A549 (cell line): ENCODE measurements at regions not wholly inside any gene's neighbourhood (a gene's known extent, or its start where the extent isn't known, plus 50 kb on each side); places are given as distances from the start of the nearest gene placed in this dataset.

Source experiments
- ATAC-seq, 2 experiments: fragments of 200-7000 bp in 1 of 2; fragments of >200 bp in 1 of 2; cut with Nextera tagmentation in 1 of 2; cut with Tn5 transposase in 1 of 2; 3 replicates each; pipeline versions ENCODE4 v1.8.0 to v1.9.1; 2018 to 2020; ENCODE audit warnings: mild to moderate bottlenecking in 1 of 2, moderate library complexity in 1 of 2
- CTCF ChIA-PET: fragments of 300-600 bp; sonication (Branson Sonifier 250); formaldehyde crosslinking; extraction: SDS; loops from one replicate; lab custom pipeline; 2021; ENCODE audit warnings: antibody characterized with exemption, inconsistent platforms; lab: Yijun Ruan, JAX
- POLR2A ChIA-PET: fragments of 350-600 bp; formaldehyde crosslinking; extraction: SDS; loops from one replicate; lab custom pipeline; 2021; ENCODE audit warnings: antibody characterized with exemption, inconsistent platforms; lab: Yijun Ruan, JAX
- DNase-seq, 2 experiments: peaks; one replicate each; pipeline versions ENCODE4 v3.0.0 to v3.0.0-alpha.2; 2011 to 2016; ENCODE audit warnings: low read depth in 1 of 2, low spot score in 1 of 2
- FAIRE-seq: peaks from 2 replicates; lab custom pipeline; 2011; peaks lifted over from hg19 to GRCh38; lab: Jason Lieb, UNC
- H3K27ac ChIP-seq, 2 experiments: fragments of >200 bp; sonication (Bioruptor Twin); formaldehyde crosslinking; 3 replicates each; pipeline ENCODE4 v1.5.1; 2016 to 2017
- H3K4me1 ChIP-seq: fragments of >200 bp; sonication (Bioruptor Twin); formaldehyde crosslinking; 3 replicates; pipeline ENCODE4 v1.6.1; 2016
- H3K4me2 ChIP-seq: fragments of >200 bp; sonication (Bioruptor Twin); formaldehyde crosslinking; 3 replicates; pipeline ENCODE4 v1.6.1; 2016
- H3K4me3 ChIP-seq: fragments of >200 bp; sonication (Bioruptor Twin); formaldehyde crosslinking; 3 replicates; pipeline ENCODE4 v1.5.1; 2016
- H3K9me3 ChIP-seq: fragments of >200 bp; sonication (Bioruptor Twin); formaldehyde crosslinking; 3 replicates; pipeline ENCODE4 v1.6.1; 2016
- BHLHE40 ChIP-seq: IDR thresholded peaks from 2 replicates; pipeline ENCODE4 v1.6.1; 2012; ENCODE audit warnings: low read depth, low read length, inconsistent platforms
- CHD4 ChIP-seq: fragments of 200-600 bp; sonication (generic); IDR thresholded peaks from 2 replicates; pipeline ENCODE4 v1.6.1; 2016; ENCODE audit warnings: antibody characterized with exemption, mild to moderate bottlenecking, borderline replicate concordance
- EHMT2 ChIP-seq: fragments of 200-600 bp; sonication (generic); IDR thresholded peaks from 2 replicates; pipeline ENCODE4 v1.6.1; 2016; ENCODE audit warnings: antibody characterized with exemption, low read depth, mild to moderate bottlenecking, moderate library complexity
- EP300 ChIP-seq, 2 experiments: fragments of >200 bp; sonication (Bioruptor Twin); formaldehyde crosslinking; IDR thresholded peaks; 2 replicates in 1 of 2; 3 replicates in 1 of 2; pipeline ENCODE4 v1.6.1; 2016 to 2017
- ESRRA ChIP-seq: fragments of 150-350 bp; IDR thresholded peaks from 2 replicates; pipeline ENCODE4 v1.6.1; 2014; ENCODE audit warnings: mild to moderate bottlenecking, low read length, borderline replicate concordance
- FOSB ChIP-seq: fragments of 250-450 bp; sonication (Bioruptor Pico); IDR thresholded peaks from 2 replicates; pipeline ENCODE4 v1.5.0; 2020; ENCODE audit warnings: mild to moderate bottlenecking, moderate library complexity
- FOSL2 ChIP-seq, 2 experiments: fragments of 450-650 bp in 1 of 2; fragments of >200 bp in 1 of 2; sonication (Bioruptor Twin) in 1 of 2; formaldehyde crosslinking; IDR thresholded peaks; 2 replicates each; pipeline versions ENCODE4 v1.5.0 to v1.6.1; 2016 to 2020; ENCODE audit warnings: mild to moderate bottlenecking in 1 of 2, moderate library complexity in 1 of 2
- FOXS1 ChIP-seq: fragments of 250-450 bp; sonication (Bioruptor Pico); IDR thresholded peaks from 2 replicates; pipeline ENCODE4 v1.5.0; 2020; ENCODE audit warnings: mild to moderate bottlenecking, moderate library complexity
- HDAC2 ChIP-seq: fragments of 200-600 bp; sonication (generic); IDR thresholded peaks from 2 replicates; pipeline ENCODE4 v1.6.1; 2016
- HEYL ChIP-seq: fragments of 250-450 bp; sonication (Bioruptor Pico); IDR thresholded peaks from 2 replicates; pipeline ENCODE4 v1.8.0; 2021; ENCODE audit warnings: mild to moderate bottlenecking, moderate library complexity
- HMGXB4 ChIP-seq: fragments of 250-450 bp; sonication (Bioruptor Pico); IDR thresholded peaks from 2 replicates; pipeline ENCODE4 v1.5.0; 2021; ENCODE audit warnings: mild to moderate bottlenecking, moderate library complexity, borderline replicate concordance
- JUNB ChIP-seq: fragments of >200 bp; sonication (Bioruptor Twin); formaldehyde crosslinking; IDR thresholded peaks from 2 replicates; pipeline ENCODE4 v1.6.1; 2016
- KDM1A ChIP-seq: fragments of 200-600 bp; sonication (generic); IDR thresholded peaks from 2 replicates; pipeline ENCODE4 v1.6.1; 2016; ENCODE audit warnings: low read depth, mild to moderate bottlenecking
- MAZ ChIP-seq: fragments of 150-350 bp; IDR thresholded peaks from 2 replicates; pipeline ENCODE4 v1.6.1; 2014; ENCODE audit warnings: antibody characterized with exemption, low read depth, low read length, borderline replicate concordance
- MYC ChIP-seq: IDR thresholded peaks from 2 replicates; pipeline ENCODE4 v1.6.1; 2012; ENCODE audit warnings: mild to moderate bottlenecking, inconsistent platforms, low read length, improper control_type of control experiment, borderline replicate concordance
- NFE2L2 ChIP-seq: fragments of 150-350 bp; conservative IDR thresholded peaks from 2 replicates; pipeline ENCODE4 v1.6.1; 2014; ENCODE audit warnings: low read length
- NR3C1 ChIP-seq: fragments of >200 bp; sonication (Bioruptor Twin); formaldehyde crosslinking; IDR thresholded peaks from 3 replicates; pipeline ENCODE4 v1.6.1; 2017
- PHF8 ChIP-seq: fragments of 200-600 bp; sonication (generic); IDR thresholded peaks from 2 replicates; pipeline ENCODE4 v1.6.1; 2016; ENCODE audit warnings: low read depth, mild to moderate bottlenecking, antibody characterized with exemption, moderate library complexity, borderline replicate concordance
- POLR2A ChIP-seq: IDR thresholded peaks from 2 replicates; pipeline ENCODE4 v1.6.1; 2012; ENCODE audit warnings: mild to moderate bottlenecking, low read length
- RAD21 ChIP-seq, 2 experiments: fragments of >200 bp in 1 of 2; sonication (Bioruptor Twin) in 1 of 2; formaldehyde crosslinking in 1 of 2; IDR thresholded peaks in 1 of 2; conservative IDR thresholded peaks in 1 of 2; 2 replicates in 1 of 2; 3 replicates in 1 of 2; pipeline ENCODE4 v1.6.1; 2012 to 2018; ENCODE audit warnings: inconsistent platforms in 1 of 2
- RARB ChIP-seq: fragments of 250-450 bp; sonication (Bioruptor Pico); IDR thresholded peaks from 2 replicates; pipeline ENCODE4 v1.8.0; 2021; ENCODE audit warnings: mild to moderate bottlenecking, moderate library complexity
- RFX5 ChIP-seq: fragments of 450-650 bp; IDR thresholded peaks from 2 replicates; pipeline ENCODE4 v1.7.1; 2014; ENCODE audit warnings: antibody characterized with exemption, mild to moderate bottlenecking, moderate library complexity
- RNF2 ChIP-seq: fragments of 200-600 bp; sonication (generic); IDR thresholded peaks from 2 replicates; pipeline ENCODE4 v1.6.1; 2016; ENCODE audit warnings: low read depth, mild to moderate bottlenecking, antibody characterized with exemption, moderate library complexity, borderline replicate concordance
- SREBF2 ChIP-seq: fragments of 450-650 bp; IDR thresholded peaks from 2 replicates; pipeline ENCODE4 v1.6.1; 2014; ENCODE audit warnings: mild to moderate bottlenecking, moderate library complexity
- TP53 ChIP-seq: fragments of 250-450 bp; sonication (Bioruptor Pico); IDR thresholded peaks from 2 replicates; pipeline ENCODE4 v1.5.0; 2021; ENCODE audit warnings: mild to moderate bottlenecking, moderate library complexity
- ZC3H11A ChIP-seq: fragments of 450-650 bp; IDR thresholded peaks from 2 replicates; pipeline ENCODE4 v1.6.1; 2014; ENCODE audit warnings: antibody characterized with exemption, mild to moderate bottlenecking
- ZNF302 ChIP-seq: fragments of 250-450 bp; sonication (Bioruptor Pico); IDR thresholded peaks from 2 replicates; pipeline ENCODE4 v1.9.0; 2021; ENCODE audit warnings: inconsistent platforms, mild to moderate bottlenecking, moderate library complexity
- WGBS: methylation state at CpG from one replicate; pipeline ENCODE4 v1.1.6; 2017; ENCODE audit errors: missing lambda C conversion rate; 5-methylcytosine and 5-hydroxymethylcytosine counted together
- TF ChIP-seq, protein P1 (sequence below): fragments of 450-650 bp; IDR thresholded peaks from 2 replicates; pipeline ENCODE4 v1.6.1; 2014; ENCODE audit warnings: antibody characterized with exemption
- TF ChIP-seq, protein P2 (sequence below): fragments of >200 bp; sonication (Bioruptor Twin); formaldehyde crosslinking; IDR thresholded peaks from 2 replicates; pipeline ENCODE4 v1.6.1; 2016
- TF ChIP-seq, protein P3 (sequence below): fragments of >200 bp; sonication (Bioruptor Twin); formaldehyde crosslinking; IDR thresholded peaks from 3 replicates; pipeline ENCODE4 v1.6.1; 2016
- TF ChIP-seq, protein P4 (sequence below): fragments of 200-600 bp; sonication (generic); IDR thresholded peaks from 2 replicates; pipeline ENCODE4 v1.6.1; 2016; ENCODE audit warnings: antibody characterized with exemption, mild to moderate bottlenecking, moderate library complexity

DNA sequence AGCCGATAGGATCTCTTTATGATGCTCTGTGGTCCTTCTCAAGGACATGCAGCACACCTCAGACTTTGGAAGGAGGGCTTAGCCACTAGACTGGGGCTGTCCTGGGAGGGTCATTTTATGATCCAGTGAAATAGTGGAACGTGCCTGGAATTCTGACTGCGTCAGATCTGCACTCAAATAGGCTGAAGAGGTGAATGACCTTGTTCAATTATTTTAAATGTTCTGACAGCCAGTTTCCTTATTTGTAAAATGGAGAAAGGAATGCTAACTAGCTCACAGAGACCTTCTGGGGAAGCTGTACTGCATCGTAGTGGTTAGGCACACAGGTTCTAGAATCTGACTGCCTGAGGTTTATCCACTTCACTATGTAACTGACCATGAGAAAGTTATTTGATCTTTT, 587.5 kb downstream of the MAFB start:
- ChIA-PET CTCF (no interaction called here), POLR2A (no interaction called here)
- WGBS = 2% methylated on average over 4 of the region's 4 CpGs
- Histone ChIP-seq H3K27ac (no peak overlapping the region), H3K4me3 (no peak overlapping the region), H3K4me2 (no peak overlapping the region), H3K4me1 (no peaks in the 10 kb centered on the region), H3K9me3 (no peaks in the 10 kb centered on the region)
- ATAC-seq (no peak), DNase-seq (no peak), FAIRE-seq (no peak)
- TF ChIP-seq, protein P1, sequence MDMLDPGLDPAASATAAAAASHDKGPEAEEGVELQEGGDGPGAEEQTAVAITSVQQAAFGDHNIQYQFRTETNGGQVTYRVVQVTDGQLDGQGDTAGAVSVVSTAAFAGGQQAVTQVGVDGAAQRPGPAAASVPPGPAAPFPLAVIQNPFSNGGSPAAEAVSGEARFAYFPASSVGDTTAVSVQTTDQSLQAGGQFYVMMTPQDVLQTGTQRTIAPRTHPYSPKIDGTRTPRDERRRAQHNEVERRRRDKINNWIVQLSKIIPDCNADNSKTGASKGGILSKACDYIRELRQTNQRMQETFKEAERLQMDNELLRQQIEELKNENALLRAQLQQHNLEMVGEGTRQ = no peak
- TF ChIP-seq CHD4 = no peak
- no peak for TF ChIP-seq NR3C1
- no peak for TF ChIP-seq TP53 (CRISPR knock-in tag)
- no peak for TF ChIP-seq RNF2
- no peak for TF ChIP-seq FOXS1 (CRISPR knock-in tag)
- TF ChIP-seq, protein P2, sequence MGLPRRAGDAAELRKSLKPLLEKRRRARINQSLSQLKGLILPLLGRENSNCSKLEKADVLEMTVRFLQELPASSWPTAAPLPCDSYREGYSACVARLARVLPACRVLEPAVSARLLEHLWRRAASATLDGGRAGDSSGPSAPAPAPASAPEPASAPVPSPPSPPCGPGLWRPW = no peak
- TF ChIP-seq FOSL2 (IDR thresholded peaks at IDR 0.05) = no peak
- TF ChIP-seq FOSL2 (CRISPR knock-in tag; IDR thresholded peaks at IDR 0.05) = no peak
- TF ChIP-seq ZNF302 = no peak
- TF ChIP-seq JUNB = no peak
- TF ChIP-seq BHLHE40 = no peak
- no peak for TF ChIP-seq ESRRA
- TF ChIP-seq, protein P3, sequence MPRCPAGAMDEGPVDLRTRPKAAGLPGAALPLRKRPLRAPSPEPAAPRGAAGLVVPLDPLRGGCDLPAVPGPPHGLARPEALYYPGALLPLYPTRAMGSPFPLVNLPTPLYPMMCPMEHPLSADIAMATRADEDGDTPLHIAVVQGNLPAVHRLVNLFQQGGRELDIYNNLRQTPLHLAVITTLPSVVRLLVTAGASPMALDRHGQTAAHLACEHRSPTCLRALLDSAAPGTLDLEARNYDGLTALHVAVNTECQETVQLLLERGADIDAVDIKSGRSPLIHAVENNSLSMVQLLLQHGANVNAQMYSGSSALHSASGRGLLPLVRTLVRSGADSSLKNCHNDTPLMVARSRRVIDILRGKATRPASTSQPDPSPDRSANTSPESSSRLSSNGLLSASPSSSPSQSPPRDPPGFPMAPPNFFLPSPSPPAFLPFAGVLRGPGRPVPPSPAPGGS = no peak
- TF ChIP-seq KDM1A = no peak
- no peak for TF ChIP-seq EP300 (IDR thresholded peaks at IDR 0.05)
- TF ChIP-seq RFX5 = no peak
- no peak for TF ChIP-seq POLR2A
- no peak for TF ChIP-seq RAD21 (conservative IDR thresholded peaks at IDR 0.05 in 1 of 2, IDR thresholded peaks at IDR 0.05 in 1 of 2)
- TF ChIP-seq, protein P4, sequence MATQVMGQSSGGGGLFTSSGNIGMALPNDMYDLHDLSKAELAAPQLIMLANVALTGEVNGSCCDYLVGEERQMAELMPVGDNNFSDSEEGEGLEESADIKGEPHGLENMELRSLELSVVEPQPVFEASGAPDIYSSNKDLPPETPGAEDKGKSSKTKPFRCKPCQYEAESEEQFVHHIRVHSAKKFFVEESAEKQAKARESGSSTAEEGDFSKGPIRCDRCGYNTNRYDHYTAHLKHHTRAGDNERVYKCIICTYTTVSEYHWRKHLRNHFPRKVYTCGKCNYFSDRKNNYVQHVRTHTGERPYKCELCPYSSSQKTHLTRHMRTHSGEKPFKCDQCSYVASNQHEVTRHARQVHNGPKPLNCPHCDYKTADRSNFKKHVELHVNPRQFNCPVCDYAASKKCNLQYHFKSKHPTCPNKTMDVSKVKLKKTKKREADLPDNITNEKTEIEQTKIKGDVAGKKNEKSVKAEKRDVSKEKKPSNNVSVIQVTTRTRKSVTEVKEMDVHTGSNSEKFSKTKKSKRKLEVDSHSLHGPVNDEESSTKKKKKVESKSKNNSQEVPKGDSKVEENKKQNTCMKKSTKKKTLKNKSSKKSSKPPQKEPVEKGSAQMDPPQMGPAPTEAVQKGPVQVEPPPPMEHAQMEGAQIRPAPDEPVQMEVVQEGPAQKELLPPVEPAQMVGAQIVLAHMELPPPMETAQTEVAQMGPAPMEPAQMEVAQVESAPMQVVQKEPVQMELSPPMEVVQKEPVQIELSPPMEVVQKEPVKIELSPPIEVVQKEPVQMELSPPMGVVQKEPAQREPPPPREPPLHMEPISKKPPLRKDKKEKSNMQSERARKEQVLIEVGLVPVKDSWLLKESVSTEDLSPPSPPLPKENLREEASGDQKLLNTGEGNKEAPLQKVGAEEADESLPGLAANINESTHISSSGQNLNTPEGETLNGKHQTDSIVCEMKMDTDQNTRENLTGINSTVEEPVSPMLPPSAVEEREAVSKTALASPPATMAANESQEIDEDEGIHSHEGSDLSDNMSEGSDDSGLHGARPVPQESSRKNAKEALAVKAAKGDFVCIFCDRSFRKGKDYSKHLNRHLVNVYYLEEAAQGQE = no peak
- no peak for TF ChIP-seq HDAC2

GRCh38 chr20:40100261-40100660, 588.8 kb downstream of the MAFB start:
- WGBS = 21% methylated on average over 3 of the region's 3 CpGs
- ATAC-seq = no peak
- no peak overlapping the region for H3K4me2 ChIP-seq
- ChIA-PET POLR2A (no interaction called here), CTCF (no interaction called here)
- H3K4me1 ChIP-seq = no peaks in the 10 kb centered on the region
- no peak for FAIRE-seq
- H3K9me3 ChIP-seq = no peaks in the 10 kb centered on the region
- no peak for DNase-seq
- no peak overlapping the region for H3K27ac ChIP-seq
- H3K4me3 ChIP-seq = no peak overlapping the region
- TF ChIP-seq FOSL2 (IDR thresholded peaks at IDR 0.05) (no peak), FOSL2 (CRISPR knock-in tag; IDR thresholded peaks at IDR 0.05) (no peak), HEYL (CRISPR knock-in tag) (no peak), KDM1A (no peak), HMGXB4 (no peak), MAZ (no peak), NFE2L2 (no peak), PHF8 (no peak), EHMT2 (no peak), MYC (no peak), RARB (CRISPR knock-in tag) (no peak), FOSB (CRISPR knock-in tag) (no peak), SREBF2 (no peak), ZC3H11A (no peak)
- TF ChIP-seq, protein P1 = no peak
